ENCODE measurements at regions not wholly inside any gene's neighbourhood (a gene's known extent, or its start where the extent isn't known, plus 50 kb on each side); places are given as distances from the start of the nearest gene placed in this dataset.
"Not testable (repeated sequence)": the region's sequence is repeated elsewhere in the genome, so short reads cannot be mapped to it uniquely, and the experiment has no call there.

DNA sequence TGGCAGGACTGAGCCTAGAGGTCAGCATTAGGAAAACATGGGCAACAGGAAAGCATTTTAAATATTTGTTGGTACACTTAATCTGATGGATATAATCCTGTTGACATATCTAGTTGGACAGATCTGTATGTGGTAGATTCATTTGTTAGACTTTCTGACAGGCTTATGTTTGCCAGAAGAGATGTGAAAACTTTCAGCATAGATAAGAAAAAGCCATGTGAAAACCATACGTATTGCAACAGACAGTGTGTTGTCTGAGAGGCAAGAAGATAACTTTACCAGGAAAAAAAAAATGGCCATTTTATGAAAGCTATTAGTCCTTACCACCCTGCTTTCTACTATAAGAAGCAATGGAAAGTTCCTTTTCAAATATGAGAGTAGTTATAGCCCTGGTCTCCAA lies 1902.2 kb upstream of the C9orf72 start:
- no peak for DNase-seq

DNA sequence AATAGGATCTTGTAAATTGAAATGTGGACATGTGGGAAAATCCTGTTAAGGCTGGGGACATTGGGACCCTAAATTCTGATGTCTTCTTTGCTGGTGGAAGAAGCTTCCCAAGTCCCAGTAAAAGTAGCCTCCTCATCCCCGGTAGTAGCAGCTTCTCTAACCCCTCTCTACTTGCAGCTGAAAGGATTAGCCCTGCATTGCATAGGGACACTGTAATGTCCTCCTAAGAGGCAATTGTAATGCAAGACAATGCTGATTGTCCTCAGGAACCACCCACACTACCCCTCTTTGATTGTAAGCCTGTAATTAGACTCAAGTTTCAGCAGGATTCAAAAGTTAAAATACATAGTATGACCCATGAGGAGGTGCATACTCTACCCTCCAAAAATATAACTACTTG lies 1938.4 kb upstream of the C9orf72 start:
- DNase-seq: no peak

DNA sequence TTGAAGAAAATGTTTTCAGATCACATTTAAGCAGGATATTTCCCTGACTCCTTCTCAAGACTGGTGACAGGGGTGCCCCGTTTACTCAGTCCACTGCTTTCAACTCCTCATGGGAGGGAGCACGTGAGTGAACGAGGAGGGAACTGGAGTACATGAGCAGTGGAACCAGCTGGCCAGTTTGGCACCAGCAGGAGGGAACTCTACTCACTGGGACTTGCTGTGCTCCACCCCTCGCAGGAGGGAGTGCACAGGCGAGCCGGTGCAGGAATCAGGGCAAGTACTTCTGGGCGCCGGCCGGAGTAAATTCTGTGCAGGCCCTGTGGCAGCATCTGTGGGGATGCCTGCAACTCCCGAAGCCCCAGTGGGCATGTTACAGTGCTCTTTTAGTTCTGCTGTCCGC lies 1941.1 kb upstream of the C9orf72 start:
- no peak for DNase-seq

DNA sequence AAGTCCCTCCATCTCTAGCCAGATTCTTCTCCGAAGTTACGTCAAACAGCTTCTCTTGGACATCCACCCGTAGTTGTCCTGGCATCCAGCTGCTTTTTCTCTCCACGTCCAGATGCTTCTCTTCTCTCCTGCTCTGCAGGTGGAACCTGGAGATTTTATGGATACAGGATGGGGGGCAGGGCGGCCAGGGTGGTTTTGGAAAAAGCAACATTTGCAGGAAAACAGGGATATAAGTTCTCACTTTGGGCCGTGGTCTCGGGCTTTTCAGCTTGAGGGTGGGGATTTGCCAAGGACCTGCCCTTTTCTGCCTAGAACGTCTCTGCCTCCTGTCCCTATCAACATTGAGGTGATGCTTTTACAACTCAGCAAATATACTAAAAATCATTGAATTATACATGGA lies 1941.6 kb upstream of the C9orf72 start:
- DNase-seq: no peak

GRCh38 chr9:29548436-29548835 lies 1975.2 kb upstream of the C9orf72 start:
- no peak for DNase-seq

DNA sequence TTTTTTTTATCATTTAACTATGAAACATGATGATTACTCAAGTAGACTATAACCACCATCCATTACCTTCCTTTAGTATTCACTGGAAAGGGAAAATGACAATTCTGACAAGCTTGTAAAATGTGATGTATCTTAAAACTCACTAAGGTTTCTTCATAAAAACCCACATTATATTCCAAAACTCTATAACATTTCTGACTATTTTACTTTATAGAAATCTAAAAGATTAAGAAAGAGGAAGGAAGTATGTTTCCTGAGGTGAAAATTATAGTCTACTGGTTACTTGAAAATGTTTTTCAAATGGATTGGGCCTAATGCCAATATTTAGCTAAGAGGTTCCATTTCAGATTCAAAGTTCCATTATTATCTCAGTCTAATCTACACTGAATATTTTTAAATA lies 1982.2 kb upstream of the C9orf72 start:
- DNase-seq: no peak

DNA sequence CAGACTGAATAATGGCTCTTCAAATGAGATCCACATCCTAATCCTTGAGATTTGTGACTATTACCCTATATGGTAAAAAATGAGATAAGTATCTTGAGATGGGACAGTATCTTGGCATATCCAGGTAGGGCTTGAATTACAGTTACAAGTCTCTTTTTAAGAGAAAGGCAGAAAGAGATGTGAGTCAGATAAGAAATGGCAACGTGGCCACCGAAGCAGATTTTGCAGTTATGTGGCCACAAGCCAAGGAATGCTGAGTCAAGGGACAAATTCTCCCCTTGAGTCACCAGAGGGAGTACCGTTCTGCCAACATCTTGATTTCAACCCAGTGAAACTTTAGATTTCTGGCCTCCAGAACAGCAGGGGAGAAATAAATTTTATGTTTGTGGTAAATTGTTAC lies 1983.0 kb upstream of the C9orf72 start:
- no peak for DNase-seq

- no peak for DNase-seq
Observed at GRCh38 chr9:29556746-29557145, 1983.5 kb upstream of the C9orf72 start.

DNA sequence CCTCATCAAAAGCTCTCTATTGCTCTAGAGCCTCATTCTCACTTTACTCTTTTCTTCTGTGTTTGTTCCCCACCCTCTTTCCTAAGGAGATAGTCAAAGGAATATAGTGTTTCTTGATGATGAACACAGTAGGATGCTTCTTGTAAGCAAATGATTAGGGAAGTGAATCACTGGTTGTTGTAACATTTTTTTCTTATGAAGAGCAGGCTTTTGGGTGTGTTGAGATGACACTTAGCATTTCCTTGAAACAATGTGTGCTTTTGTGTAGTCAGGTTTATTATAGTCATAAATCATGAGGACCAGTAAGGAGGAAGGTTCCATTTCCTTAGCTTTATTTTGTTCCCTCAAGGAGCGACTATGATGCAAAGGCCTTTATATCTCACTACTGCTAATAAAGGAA lies 1991.3 kb upstream of the C9orf72 start:
- DNase-seq: no peak

DNA sequence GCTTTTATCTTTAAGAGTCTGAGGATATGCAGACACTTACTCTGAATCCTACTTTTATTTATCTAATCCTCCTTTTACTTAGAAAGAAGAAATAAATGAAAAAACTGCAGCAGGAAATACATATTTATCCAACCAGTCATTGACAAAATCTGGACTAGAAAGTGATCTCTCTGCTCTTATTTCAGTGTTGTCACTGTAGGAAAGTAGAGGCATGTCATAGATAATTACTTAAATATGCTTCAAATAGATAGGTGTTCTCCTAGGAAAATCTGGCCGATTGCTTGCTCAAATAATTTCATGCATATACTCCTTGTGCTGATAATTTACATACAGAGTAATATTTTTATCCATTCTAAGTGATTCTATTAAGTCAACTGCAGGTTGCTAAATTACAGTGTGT lies 2001.9 kb upstream of the C9orf72 start:
- no peak for DNase-seq

GRCh38 chr9:29588361-29588760 lies 2015.1 kb upstream of the C9orf72 start:
- DNase-seq: no peak

GRCh38 chr9:29609282-29609681 lies 2036.0 kb upstream of the C9orf72 start:
- no peak for DNase-seq

- no peak for DNase-seq
Observed at GRCh38 chr9:29613773-29614172, 2040.5 kb upstream of the C9orf72 start.

DNA sequence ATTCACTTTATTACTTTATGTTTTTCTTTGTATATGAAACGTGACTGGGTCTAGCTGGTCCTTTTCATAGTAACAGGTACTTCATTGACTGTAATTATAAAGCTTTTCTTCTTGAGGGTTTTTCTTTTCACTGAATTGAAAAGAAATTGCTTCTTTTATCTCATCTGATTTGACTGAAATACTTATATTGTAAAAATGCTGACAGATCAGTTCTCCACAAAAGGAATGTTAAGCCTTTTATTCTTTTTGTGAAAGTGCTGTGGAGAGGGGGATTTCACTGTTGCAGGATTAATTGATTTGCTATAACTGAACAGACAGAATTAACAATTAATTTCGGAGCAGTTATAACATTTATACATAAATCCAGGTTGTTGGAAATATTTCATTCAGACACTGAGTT lies 2043.6 kb upstream of the C9orf72 start:
- DNase-seq: no peak

DNA sequence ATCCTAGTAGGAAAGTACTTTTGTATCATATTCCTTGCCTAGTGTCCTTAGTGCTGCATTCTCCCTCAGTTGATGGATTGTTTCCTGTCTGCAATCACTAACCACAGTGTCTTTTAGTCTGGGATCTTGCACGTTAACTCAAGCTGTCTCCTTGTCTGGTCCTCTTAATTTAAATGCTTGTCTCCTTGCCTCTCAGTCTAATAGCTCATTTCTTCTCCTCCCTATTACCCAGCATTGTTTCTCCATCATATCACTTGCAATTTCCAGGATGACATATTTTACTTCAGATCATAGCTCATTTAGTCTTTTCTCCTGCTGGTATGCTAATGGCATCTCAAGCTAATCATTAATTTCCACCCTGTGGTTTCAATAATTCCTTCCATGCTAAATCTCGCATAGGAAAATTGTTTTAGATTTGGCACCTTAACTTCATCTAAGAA lies 2052.0 kb upstream of the C9orf72 start:
- no peak for DNase-seq

DNA sequence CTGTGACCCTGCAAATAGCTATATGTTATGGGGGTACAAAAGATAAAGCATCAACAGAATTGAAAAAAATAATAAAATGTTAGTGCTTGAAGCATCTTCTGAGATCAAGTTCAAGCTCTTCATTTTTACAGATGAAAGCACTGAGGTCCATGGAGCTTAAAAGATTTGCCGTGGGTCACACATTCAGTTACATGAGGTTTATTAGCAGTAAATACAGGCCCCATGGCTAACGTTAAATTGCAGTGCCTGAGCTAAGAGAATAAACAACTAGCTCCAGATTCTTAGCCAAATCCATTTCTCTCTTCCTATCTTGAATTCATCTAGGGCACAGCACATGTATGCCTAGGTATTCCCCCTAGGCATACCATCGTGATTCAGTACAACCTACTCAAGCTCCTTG lies 2052.7 kb upstream of the C9orf72 start:
- DNase-seq: no peak

DNA sequence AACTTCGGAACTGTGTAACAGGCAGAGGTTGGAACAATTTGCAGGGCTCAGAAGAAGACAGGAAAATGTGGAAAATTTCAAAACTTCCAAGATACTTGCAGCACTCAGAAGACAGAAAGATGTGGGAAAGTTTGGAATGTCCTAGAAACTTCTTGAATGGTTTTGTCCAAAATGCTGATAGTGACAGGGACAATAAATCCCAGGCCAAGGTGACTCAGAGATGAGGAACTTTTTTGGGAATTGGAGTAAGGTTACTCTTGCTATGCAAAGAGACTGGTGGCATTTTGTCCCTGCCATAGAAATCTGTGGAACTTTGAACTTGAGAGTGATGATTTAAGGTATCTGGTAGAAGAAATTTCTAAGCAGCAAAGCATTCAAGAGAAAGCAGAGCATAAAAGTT lies 2055.6 kb upstream of the C9orf72 start:
- not testable (repeated sequence) for DNase-seq

GRCh38 chr9:29637471-29638237 lies 2064.4 kb upstream of the C9orf72 start:
- DNase-seq: no peak

GRCh38 chr9:29640507-29640906 lies 2067.2 kb upstream of the C9orf72 start:
- no peak for DNase-seq

GRCh38 chr9:29644514-29644913 lies 2071.2 kb upstream of the C9orf72 start:
- DNase-seq: no peak

DNA sequence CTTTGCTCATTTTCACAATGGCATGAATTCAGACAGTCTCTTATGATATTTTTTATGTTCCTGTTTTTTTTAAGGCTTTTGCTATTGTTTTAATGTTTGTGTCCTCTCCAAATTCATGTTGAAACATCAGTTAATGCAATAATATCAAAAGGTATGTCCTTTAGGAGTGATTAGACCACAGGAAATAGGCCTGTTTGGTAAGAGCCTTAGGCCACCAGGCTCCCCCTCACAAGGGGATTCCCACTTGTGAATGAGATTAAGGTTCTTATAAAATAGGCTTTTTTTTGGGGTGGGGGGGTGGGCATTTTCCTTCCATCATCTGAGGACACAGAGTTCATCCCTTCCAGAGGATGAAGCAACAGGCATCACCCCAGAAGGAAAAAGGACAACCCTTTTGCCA lies 2074.2 kb upstream of the C9orf72 start:
- no peak for DNase-seq

DNA sequence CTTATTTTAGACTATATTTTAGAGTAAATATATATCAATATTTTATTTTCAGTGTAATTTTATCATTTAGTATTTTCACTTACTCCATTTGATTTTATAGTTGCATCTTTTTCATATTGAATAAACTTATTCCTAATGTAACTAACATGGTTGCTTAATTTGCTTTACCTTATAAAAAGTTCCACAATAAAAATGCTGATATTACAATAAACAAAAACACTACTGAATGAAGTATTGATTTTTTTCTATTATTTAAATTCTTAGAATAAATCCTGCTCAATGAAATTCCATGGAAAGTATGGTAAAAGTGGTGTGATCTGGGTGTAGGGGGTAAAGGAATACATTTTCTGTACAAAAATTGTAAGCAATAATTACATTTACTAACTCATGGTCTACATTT lies 2074.9 kb upstream of the C9orf72 start:
- DNase-seq: no peak

GRCh38 chr9:29648601-29649000 lies 2075.3 kb upstream of the C9orf72 start:
- DNase-seq: no peak

DNA sequence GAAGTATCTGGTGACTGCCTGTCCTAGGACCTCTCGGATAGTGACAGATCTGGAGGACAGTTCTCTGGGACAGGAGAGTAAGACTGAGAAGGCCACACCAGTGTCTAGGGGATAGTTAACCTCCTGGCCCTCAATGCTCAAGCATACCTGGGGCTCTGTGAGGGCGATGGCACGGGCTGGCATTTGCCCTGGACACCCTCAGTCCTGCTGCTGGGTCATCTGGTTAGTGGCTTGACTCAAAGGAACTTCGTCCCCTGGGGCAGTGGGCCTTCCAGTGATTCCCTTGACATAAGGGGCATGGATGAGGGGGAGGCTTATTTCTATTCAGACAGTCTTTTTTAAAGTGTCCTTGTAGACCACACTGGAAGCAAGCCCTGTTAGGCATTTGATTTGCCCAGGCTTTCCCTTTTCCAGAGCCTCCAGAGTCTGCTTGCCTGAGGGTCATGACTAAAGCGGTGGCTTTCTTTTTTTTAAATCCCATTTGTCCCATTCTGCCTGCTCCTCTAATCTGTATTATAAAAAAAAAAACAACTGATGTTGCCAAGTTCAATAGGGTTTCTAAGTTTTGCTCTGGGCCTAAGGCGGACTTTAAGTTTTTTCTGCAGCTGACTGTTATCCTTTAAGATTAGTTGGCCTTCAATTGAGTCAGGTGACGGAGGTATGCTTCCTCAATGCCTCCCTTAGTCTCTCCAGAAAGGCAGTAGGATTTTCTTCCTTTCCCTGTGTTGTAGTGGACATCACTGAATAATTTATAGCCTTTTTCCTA lies 2083.5 kb upstream of the C9orf72 start:
- no peak for DNase-seq

GRCh38 chr9:29657821-29658220 lies 2084.5 kb upstream of the C9orf72 start:
- DNase-seq: no peak

Data from CD4-positive, alpha-beta T cell treated with Interleukin-15 for 1 hour (primary cell).